CD4-positive, alpha-beta T cell treated with Interferon alpha-2 for 1 hour (primary cell): ENCODE measurements at regions not wholly inside any gene's neighbourhood (a gene's known extent, or its start where the extent isn't known, plus 50 kb on each side); places are given as distances from the start of the nearest gene placed in this dataset.

ENCODE experiments used
- DNase-seq, 2 donors: peaks; one replicate each; pipeline ENCODE4 v3.0.0-alpha.2; 2020 to 2022

DNA sequence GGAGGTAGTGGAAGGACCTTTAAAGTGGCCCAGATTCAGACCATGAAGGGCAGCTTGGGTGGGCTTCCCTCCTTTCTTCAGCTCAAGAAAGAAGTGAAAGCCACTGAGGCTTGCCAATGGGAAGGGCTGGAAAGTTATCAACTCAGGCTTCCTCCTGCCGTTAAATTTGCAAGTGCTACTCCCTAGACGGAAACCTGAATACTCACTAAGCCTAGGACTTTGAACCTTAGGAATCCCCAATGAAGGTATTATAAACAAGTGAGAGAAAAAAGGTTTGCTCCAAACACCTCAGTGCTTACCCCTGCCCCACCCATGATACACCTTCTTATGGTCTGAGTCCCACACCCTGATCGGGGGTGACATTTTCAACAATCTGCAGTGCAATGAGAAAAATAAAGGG, 396.4 kb downstream of the SHQ1 start:
- DNase-seq, result no peak

- DNase-seq, result no peak
These were observed 398.7 kb downstream of the SHQ1 start for GRCh38 chr3:72449551-72449950.

GRCh38 chr3:72448858-72449257, 399.4 kb downstream of the SHQ1 start:
- no peak for DNase-seq

DNA sequence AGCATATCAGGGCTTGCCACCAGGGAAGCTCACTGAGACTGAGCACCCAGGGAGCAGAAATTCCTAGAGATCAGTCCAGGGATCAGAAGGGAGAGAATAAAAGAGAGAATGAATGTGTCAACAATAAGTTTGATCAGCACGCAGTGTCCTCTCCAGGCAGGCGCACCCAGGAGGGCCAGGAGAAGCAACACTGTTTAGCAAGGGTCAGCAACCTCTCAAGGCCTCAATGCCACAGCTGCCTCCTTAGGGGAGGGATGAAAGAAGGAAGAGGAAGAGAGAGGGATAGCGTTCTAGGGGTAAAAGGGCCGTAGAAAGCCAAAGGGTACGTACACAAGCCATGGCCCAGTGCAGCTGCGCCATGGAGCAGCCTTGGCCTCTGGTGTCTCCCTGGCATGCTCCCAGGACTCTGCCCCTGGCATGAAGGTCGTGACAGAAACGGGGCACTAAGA, 399.8 kb downstream of the SHQ1 start:
- no peak for DNase-seq

DNA sequence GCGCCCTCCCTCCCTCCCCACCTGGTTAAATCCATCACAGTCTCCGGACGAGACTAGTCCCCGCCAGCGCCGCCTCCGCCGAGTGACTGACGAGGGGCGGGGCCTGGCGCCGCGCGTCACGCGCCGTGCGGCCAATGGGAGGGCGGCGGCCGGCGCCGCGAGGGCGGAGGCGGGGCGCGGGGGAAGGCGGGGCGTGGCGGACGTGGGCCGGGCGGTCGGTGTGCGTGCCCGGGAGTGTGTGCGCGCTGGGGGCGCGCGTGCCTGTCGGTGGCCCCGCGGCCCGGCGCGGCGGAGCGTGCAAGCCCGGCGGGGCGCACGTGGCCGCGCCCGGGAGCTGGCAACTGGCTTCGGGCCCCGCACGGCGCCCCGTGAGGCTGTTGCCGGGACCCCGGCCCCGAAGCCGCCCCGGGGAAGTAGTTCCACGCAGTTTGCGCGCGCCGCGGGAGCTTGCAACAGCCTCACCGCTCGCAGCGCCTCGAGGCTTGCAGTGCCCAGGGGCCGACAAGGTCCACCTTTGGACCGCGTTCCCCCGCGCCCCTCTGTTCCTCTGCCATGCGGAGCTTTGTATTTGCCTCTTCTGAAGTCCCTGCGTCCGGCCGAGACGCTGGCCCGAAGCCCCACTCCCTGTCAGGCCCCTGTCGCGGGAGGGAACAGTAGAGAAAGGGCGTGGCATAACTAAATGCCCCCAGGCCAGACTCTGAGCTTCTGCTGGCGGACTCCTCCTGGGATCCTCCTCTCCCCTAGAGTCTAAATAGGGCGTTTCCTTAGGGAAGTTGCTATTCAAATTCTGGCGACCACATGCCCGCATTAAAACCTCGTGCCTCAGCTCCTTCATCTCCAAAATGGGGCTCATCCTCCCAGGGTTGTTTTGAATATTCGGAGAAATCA, 400.9 kb downstream of the SHQ1 start:
- peak; percentile 92 to 96 for DNase-seq

GRCh38 chr3:72446218-72447058, 401.8 kb downstream of the SHQ1 start, which contains the start of gene RYBP:
Gene RYBP (minus strand): TSS chr3:72446621.
- peak; percentile 30 to 49 for DNase-seq

GRCh38 chr3:72445827-72446217, 402.4 kb downstream of the SHQ1 start:
- no peak for DNase-seq

GRCh38 chr3:72444656-72445223, 403.5 kb downstream of the SHQ1 start:
- DNase-seq, result peak in 1 of 2 donors; percentile 74

DNA sequence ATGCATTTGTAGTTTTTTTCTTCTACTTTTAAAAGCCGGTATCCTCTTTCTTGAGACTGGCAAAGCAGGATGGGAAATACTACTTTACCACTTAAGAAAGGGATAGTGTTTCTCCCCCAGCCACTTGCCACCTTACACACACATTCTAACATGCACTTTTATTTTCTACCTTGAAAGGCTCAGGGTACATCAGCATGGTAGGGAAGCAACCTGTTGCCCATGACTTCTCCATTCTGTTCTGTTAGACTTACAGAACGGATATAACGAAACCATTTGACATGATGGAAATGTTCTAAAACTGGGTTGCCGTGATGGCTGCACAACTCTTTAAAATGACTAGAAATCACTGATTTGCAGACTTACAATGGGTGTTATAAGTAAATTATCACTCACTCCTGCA, 405.5 kb downstream of the SHQ1 start:
- DNase-seq, result no peak

DNA sequence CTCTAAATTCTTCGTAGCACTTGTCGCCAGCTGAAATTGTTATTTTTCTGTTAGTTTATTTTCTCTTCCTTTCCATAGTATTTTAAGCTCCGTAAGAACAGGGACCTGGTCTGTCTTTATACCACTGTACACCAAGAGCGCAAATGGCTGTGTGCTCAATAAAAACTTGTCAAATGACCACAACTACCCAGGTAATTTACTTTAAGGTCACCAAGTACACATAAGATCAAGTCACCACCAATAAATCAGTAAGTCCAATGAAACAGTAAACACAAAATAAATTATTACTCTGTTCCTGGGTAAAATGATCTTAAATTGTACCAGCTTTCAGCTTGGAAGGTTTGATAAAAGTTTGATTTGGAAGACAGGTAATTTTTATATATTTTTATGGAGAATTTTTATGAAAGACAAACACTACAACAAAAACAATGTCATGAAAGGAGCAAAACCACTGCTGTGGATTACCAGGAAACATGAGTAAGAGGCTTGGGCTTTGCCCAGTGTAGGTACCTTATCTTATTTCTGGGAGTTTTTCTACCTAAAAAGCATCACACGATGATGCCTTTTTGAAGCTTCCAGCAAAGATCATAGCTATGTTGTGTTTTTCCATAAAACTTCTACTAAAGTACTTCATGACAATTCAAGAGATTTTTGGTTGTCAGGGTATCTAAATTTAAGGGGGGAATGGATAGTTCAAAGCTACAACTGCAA, 406.8 kb downstream of the SHQ1 start:
- no peak for DNase-seq

DNA sequence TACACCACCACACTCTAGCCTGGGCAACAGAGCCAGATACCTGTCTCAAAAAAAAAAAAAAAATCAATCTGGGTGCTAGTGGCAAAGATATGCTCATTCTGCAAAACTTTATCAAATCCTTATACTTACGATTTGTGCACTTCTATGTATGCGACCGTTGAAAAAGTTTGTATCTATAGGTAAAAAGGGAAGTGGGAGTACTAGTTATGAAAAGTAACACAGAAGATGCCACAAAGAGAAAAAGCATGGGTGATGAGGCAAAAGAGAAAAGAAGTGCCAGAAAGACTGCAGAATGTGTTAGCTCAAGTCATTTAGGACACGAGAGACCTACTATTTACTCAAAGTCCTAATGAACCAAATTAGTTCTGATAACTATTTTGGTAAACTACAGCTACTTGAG, 407.8 kb downstream of the SHQ1 start:
- no peak for DNase-seq

- no peak for DNase-seq
These were observed 408.7 kb downstream of the SHQ1 start for GRCh38 chr3:72439321-72440183.

DNA sequence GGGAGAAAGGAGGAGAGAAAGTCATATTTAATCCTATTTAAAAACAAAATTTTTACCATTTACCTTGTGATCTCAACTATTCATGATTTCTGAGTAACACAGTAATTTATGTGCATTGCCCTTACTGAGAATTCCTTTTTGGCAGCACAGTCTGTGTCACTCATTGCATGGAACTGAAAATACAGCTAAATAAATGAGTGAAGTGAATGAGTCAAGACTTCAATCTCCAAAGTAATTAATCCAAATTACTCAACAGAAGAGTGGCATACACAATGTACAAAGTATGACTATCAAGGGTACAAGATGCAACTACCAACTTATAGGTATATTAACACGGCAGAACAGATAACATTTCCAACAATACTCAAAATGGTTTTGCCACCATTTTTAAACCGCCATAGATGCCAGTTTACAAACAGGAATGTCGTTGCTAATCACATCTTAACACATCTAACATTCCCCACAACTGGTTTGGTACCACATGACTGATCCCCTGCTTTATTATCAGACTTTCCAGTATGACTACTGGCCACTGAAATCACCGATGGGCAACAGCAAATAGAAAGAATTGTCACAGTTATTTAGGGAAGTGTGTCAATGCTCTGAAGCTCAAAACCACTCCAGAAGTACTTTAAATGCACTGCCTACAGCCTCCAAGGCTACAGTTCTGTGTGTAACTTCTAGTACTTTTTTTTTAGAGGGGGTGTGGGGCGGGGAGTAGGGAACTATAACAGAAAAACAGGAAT, 410.4 kb downstream of the SHQ1 start:
- DNase-seq, result no peak

DNA sequence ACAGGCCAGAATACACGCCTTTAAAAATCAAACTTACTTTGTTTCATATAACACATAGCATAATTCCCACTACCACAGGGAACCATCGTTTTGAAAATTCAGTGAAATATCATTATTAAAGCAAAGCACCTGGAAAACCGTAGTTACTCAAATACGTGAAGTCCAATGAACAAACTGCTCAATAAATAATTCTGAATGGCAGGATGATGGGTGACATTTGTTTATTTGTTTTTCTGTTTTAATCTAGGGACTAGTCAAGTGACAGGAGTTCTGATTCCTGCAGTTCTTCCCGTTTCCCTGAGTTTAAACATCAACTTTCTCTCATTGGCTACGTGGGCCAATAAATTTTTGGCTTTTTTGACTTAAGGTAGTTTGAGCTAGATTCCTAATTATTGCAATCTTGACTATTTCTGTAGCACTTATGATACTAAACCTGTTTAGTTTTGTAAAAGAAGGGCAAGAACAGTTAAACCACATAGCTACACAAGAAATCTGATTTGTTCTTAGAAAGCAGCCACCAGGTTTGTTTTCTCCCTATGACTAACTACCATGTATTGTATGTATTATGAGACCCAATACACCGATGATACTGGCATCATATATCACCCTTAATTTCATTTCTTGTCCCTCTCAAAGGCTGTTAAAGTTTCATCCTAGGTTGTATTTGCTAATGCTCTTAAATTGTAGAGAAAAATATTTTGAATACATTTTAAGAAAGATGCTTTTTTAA, 411.2 kb downstream of the SHQ1 start:
- no peak for DNase-seq

- DNase-seq, result no peak
These were observed 413.9 kb downstream of the SHQ1 start for GRCh38 chr3:72434296-72434695.

GRCh38 chr3:72432246-72432645, 416.0 kb downstream of the SHQ1 start:
- DNase-seq, result no peak

GRCh38 chr3:72429589-72430353, 418.5 kb downstream of the SHQ1 start:
- no peak for DNase-seq

- no peak for DNase-seq
These were observed 419.4 kb downstream of the SHQ1 start for GRCh38 chr3:72428803-72429202.

DNA sequence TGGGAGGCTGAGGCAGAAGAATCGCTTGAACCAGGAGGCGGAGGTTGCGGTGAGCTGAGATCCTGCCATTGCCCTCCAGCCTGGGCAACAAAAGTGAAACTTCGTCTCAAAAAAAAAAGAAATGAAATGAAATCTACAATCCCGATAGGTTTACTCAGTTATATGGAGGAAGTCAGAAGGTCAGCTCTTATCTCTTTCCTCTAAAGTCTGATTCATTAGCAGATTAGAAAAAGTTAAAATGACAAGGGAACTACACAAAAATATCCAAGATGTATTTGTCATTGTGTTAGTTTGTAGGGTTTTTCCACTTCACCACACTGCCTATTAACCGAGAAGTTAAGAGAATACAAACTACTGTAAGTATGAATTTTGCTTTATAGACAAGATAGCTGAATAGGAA, 420.6 kb downstream of the SHQ1 start:
- no peak for DNase-seq
